Stimulated activated CD4-positive, alpha-beta T cell treated with anti-CD3 and anti-CD28 coated beads, Interleukin-1b, Interleukin-23, amount 100 ng/mL, for 48 hours (primary cell): ENCODE measurements at regions not wholly inside any gene's neighbourhood (a gene's known extent, or its start where the extent isn't known, plus 50 kb on each side); places are given as distances from the start of the nearest gene placed in this dataset.

Experiments
- DNase-seq: peaks from one replicate; pipeline ENCODE4 v3.0.0-alpha.2; 2020

DNA sequence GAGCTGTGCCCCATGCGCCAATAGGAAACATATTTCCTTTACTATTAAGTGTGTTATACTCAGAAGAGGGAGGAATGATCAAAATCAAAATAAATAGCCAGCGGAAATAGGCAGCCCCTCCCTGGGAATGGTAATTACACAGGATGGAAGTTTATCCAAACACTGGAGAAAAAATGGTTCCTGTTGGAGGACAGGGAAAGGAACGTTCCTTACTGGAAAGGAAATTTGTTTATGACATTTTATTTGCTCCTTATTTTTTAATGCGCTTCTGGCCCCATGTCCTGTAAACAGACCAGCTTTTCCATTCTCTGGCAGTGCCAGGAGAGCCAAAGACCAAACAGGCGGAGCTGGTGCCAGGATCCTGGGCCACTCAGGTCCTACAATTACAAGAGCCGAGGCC is 273.7 kb downstream of the SOX9 start:
- no peak for DNase-seq

DNA sequence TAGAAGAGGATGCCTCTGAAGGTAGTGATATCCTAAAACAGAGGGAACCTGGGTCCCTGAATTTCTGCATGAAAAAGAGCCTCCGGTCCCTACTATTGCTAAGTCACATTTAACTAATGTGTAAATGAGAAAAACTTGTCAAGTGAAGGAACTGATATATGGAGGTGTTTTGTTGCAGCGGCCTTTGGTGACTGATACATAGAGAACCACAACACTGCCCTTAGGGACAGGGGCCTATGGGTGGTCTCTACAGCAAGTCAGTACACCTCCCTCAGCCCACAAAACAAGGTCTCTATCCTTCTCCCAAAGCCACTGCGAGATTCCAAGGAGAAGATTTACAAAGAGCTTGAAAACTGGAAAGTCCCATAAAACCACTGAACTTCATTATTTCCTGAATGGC is 275.3 kb downstream of the SOX9 start:
- no peak for DNase-seq

DNA sequence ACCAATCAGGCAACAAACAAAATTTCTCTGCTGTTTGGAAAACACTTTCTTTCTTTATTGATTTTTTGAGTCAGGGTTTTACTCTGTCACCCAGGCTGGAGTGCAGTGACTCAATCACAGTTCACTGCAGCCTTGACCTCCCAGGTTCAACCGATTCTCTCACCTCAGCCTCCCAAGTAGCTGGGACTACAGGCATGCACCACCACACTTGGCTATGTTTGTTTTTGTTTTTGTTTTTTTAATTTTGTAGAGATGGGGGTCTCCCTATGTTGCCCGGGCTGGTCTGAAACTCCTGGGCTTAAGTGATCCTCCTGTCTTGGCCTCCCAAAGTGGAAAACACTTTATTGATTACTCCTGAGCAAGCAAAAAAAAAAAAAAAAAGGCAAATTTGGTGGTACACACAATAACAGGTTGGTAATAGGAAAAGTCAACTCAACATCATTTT is 276.4 kb downstream of the SOX9 start:
- no peak for DNase-seq

DNA sequence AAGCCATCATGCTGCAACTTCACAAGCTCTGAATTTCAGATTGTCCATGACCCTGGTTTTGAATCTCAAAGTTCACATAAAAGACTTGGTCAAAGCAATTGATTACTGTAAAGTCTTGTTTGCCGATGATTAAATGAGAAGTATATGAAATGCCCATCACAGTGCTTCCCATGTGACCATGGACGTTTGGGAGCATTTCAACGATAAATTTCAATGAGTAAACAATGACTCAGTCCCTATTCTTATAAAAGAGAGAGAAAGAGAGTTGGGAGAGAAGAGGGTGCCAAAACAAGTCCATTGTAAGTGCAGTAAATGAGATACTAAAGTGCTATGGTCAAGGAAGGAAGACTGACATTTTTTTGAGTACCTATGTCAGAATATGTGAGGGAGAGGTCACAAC is 276.9 kb downstream of the SOX9 start:
- DNase-seq = no peak

DNA sequence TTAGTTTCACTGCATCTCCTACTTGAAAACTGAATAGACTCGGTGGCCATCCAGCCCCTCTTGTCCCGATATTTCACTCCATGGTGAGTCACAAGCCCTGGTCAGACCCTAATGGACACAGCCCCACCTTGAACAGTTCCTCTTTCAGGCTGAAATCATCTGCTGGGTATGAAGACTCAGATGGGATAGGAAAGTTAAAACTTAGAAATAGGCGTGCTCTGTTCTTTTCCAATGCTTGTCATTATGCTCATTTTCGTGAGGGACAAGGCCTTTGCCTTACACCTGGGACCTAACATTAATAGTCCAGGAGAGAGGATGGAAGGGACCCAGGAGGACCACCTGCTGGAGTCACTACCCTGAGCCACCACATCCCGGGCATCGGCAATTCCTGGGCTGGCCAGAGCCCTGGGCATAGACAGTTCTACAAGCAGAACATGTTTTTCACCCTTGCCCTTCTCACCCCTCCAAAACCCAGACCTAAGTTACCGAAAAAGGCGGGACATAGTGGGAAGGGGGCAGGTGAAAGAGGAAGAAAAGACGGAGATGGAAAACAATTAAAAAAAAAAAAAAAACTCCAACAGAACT is 278.3 kb downstream of the SOX9 start:
- DNase-seq = no peak

- DNase-seq = no peak
These were observed 279.0 kb downstream of the SOX9 start for GRCh38 chr17:72399608-72400487.

- DNase-seq = no peak
These were observed 279.6 kb downstream of the SOX9 start for GRCh38 chr17:72400488-72400827.

DNA sequence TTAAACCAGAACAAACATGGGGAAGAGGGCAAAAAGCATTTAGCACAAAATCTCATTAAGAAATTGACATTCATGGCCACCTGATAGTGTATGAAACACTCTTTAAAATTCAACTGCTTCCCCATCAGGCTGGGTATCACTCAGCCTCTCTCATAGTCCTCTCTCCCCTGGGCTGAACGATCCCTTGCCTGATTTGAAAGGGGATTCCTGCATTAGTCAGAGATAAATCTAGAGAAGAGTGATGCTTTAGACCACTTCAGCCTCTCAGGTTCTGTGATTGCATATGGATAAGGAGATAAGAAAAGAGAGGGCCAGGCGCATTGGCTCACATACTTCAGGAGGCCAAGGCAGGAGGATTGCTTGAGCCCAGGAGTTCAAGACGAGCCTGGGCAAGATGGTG is 280.0 kb downstream of the SOX9 start:
- no peak for DNase-seq

DNA sequence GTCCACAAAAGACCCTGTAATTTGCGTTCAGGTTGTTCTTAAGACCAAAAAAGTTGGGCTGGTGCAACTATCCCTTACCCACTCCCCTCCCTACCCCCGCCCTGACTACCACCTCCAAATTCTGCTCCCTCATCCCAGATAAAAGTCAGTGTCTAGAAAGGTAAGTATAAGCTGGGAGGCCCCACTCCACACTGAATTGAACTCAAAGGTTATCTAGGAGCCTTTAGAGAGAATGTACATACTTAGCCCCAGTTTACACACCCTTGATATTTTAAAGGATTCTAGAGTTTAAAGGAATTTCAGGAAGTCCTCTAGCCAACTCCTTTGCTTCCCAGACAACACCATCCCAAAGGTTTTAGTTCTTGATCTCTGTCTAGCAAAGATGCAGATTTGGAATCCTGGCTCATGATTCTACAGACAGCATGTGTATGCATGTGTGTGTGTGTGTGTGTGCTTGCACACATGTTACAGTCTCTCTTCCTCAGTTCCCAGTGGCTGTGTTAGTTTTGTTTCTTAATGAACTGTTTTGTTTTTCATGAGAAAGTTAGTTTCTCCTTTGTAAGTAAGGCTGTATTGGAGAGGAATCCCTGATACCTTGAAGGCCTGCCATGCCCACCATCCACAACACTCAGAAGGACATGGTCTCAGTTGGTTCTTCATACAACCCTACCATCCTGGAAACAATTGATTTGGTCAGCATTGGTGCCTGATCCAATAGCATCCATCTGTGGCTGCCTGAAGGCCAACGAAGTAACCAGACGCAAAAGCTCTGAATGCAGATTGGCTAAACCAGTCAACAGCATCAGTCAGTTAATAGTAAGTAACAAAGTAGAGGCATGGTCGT is 281.3 kb downstream of the SOX9 start:
- DNase-seq = no peak

GRCh38 chr17:72402727-72403210 is 281.9 kb downstream of the SOX9 start:
- DNase-seq = no peak

GRCh38 chr17:72403713-72404209 is 282.9 kb downstream of the SOX9 start:
- DNase-seq = no peak

DNA sequence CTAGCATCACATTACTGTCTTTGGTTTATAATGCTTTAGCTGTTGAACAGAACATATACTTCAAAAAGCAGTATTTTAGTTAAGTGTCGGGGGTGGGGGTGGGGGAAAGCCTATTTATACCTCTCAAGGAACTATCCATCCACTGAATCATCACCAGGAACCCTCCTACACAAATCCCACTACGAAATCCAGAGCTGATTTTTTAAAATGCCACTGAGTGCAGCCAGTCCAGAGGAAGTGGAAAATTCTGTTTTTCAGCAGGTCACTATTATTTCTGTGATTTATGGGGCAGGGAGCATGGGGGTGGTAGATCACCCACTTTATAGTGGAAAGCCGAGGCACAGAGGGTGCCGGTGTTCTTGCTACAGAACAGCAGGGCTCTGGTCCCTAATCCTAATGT is 284.1 kb downstream of the SOX9 start:
- no peak for DNase-seq

DNA sequence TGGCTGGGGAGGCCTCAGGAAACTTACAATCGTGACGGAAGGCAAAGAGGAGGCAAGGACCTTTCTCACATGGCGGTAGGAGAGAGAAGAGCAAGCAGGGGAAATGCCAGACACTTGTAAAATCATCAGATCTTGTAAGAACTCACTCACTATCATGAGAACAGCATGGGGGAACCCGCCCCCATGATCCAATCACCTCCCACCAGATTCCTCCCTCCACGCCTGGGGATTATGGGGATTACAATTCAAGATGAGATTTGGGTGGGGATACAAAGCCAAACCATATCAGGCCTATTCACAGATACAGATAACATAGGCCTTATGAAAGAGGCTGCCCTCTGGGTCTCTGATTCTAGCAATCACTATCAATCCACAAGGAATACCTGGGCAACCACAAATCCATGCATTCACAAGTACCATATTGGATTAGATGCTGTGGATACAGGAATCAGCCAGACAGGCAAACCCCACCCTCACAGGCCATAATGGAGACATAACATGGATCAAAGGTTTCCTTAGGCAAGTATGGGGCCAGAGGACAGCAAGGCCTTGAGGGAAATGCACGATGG is 284.9 kb downstream of the SOX9 start:
- DNase-seq = no peak

- no peak for DNase-seq
These were observed 285.7 kb downstream of the SOX9 start for GRCh38 chr17:72406498-72406897.

- DNase-seq = no peak
These were observed 286.6 kb downstream of the SOX9 start for GRCh38 chr17:72407336-72407909.

GRCh38 chr17:72407931-72408330 is 287.1 kb downstream of the SOX9 start:
- no peak for DNase-seq

DNA sequence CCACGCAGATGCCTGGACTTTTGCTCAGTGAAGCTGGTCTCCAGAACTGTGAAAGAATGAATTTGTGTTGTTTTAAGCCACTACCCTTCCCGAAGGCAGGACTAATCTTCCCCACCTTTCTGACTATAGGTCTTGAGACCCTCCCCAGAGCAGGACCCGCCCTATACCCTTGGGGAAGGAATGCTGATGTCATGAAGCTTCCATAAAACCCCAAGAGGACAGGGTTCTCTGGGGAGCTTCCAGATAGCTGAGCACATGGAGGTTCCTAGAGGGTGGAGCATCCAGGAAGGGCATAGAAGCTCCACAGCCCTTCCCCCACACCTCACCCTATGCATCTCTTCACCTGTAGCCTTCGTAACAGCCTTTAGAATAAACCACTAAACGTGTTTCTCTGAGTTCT is 287.8 kb downstream of the SOX9 start:
- DNase-seq = no peak

DNA sequence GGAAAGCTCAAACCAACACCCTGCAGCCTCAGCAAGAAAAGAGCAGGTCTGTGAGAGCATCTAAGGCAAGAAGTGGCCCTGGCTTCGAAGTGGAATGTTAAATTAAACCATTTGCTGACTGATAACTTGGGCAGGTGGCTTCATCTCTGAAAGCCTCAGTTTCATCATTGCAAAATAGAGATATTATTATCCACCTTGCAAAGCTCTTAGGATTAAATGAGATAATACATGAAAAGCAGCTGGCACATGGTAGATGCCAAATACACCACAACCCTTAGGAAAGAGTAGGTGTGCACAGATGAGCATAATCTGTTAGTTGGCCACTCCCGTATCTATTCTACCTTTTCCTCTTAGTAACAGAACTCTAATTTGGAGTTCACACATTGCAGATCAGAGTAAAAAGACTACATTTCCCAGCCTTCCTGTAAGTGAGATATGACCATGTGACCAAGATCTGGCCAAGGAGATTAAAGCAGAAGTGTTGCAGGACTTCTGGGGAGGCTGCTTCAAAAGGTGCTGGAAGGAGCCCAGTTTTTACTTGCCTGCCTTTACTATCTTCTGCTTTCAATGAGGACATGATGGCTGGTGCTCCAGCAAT is 288.7 kb downstream of the SOX9 start:
- no peak for DNase-seq

DNA sequence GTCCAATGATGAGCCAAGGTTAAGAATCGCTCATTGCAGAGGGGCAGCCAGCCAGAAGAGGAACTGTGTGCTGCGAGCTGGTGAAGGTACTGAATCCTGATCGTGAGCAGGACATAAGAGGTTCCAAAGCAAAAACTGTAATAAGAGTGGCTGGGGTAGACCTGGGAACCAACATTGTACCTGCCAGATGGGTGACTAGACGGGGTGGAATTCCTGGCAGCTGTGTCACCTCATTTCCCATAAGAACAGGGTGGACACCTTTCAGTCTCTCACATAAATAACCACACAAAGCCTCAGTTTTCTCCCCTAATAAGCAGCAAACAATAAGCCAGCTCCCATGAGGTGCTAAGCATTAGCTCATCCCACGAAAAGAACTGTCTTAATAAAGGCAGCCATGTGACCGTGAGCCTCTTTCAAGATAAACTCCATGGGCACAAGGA is 290.3 kb downstream of the SOX9 start:
- no peak for DNase-seq

DNA sequence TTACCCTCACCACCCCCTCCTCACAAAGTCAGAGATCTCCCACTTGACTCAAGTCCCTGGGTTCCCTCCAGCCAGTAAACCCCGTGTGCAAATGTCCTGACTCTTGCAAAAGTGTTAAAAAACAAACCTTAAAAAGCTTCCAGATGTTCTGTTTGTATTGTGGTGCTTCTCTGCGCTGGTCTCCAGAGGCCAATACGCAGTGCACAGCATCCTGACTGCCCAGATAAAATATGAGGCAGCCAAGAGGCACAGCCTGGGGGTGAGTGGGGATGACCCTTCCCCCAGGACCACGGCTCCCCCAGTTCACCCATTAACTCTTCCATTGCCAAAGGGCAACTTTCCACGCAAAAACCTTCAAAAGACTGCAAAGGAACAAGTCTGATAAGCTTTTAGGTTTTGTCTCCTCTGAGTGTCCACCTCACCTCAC is 291.8 kb downstream of the SOX9 start:
- no peak for DNase-seq

DNA sequence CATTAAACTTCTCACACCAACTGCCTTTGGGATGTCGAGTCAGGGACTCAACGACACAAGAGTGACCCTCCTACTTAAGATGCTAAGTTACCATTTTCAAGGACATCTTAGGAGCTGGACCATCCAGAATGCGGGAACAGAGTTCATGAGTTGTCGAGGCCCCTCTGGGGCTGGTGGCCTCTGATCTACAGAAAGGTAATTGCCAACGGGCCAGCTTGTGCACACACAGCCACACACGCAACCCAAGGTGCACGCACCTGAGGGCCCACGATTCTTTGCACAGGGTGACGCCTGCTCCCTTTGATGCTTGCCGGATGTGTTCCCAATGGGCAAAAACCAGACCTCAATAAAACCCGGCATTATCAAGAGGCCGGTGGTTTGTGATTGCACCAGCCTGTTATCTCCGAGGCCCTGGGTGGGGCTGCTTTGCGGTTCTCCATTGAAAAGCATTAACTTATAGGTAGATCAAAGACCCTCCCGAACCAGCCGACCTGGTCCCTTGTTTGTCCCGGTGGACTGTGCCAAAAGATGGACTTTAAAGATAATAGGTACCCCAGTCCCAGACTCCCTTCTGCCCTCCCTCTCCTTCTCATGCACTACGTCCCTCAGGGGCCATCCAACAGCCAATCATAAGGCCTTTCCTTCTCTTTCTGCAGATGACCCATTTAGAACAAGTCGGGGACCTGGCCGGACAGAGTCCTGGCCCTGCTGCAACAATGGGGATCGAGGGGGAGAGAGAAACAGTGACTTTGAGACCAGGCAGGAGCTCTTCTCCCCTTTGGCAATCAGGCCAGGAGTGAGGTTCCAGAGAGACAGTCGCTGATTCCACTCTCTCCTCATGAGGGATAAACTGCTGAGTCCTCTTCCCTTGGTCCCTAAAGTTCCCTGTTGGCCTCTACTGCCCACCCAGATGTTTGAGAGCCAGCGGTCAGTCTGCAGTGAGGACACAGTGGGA is 292.5 kb downstream of the SOX9 start:
- DNase-seq = no peak
